AG04450 (cell line): ENCODE measurements at regions not wholly inside any gene's neighbourhood (a gene's known extent, or its start where the extent isn't known, plus 50 kb on each side); places are given as distances from the start of the nearest gene placed in this dataset.

Experiments used
- CTCF ChIA-PET: fragments of 300-600, 350-600 bp; formaldehyde crosslinking; extraction: SDS; loops from one replicate; lab custom pipeline; 2022; ENCODE audit warnings: antibody characterized with exemption, inconsistent platforms; lab: Charles Lee
- POLR2A ChIA-PET: fragments of 350-600 bp; formaldehyde crosslinking; extraction: SDS; loops from one replicate; lab custom pipeline; 2021; ENCODE audit warnings: antibody characterized with exemption, inconsistent platforms; lab: Yijun Ruan, JAX
- DNase-seq: peaks from one replicate; pipeline ENCODE4 v3.0.0-alpha.2; 2011; ENCODE audit warnings: low read depth, low spot score
- H3K27ac ChIP-seq: one replicate; pipeline ENCODE4 v1.5.1; 2012; ENCODE audit warnings: low read depth, low read length, control low read depth
- H3K27me3 ChIP-seq: one replicate; pipeline ENCODE4 v1.6.0; 2012; ENCODE audit warnings: low read length; ENCODE audit not compliant: control insufficient read depth, insufficient read depth
- H3K4me3 ChIP-seq: 2 replicates; pipeline ENCODE4 v1.5.1; 2011; ENCODE audit warnings: mild to moderate bottlenecking, low read depth, low read length, control low read depth
- H3K9me3 ChIP-seq: 2 replicates; pipeline ENCODE4 v1.5.1; 2012; ENCODE audit warnings: low read length; ENCODE audit not compliant: control insufficient read depth, insufficient read depth
- TF ChIP-seq, protein P1 (sequence below): IDR thresholded peaks from 2 replicates; pipeline ENCODE4 v1.5.1; 2011; ENCODE audit warnings: low read depth, low read length, control low read depth, inconsistent platforms

DNA sequence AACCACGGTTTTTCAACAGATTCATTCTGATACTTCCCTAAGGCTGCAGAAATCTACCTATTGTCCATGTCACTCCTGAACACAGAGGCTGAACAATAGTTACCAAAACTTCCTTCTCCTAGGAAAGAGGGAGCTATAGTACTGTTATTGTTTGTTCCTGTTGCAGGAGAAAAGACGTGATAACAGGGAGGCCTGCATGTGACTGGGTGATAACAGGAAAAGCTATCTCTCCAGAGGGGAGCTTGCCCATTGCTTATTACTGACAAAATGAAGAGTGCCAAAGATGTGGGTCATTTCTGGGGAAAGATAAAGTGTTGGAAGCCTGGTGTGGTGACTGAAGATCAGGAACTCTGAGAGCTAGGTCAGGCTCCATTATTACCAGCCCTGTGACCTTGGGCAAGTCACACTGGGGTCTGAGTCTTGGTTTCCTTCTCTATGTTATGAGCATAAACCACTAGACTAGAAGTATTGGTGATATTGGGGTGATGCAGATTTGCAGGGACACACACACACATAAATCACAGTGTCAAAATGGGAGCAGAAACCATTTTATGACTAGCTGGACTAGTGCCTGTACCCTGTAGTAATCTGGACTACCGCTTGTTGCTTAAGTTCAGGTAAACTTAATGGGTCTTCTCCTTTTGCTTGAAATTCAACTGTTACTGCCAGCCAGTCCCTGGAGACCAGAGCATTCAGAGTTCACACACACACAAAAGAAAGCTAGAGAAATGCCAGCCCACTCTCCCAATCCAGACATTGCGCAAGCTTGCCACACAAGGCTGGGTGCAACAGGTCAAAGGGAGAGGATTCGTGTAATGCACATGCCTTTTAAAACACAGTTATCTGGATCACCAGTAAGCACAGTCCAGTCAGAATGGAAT is 136.0 kb upstream of the CNR1 start:
- no peak for DNase-seq

DNA sequence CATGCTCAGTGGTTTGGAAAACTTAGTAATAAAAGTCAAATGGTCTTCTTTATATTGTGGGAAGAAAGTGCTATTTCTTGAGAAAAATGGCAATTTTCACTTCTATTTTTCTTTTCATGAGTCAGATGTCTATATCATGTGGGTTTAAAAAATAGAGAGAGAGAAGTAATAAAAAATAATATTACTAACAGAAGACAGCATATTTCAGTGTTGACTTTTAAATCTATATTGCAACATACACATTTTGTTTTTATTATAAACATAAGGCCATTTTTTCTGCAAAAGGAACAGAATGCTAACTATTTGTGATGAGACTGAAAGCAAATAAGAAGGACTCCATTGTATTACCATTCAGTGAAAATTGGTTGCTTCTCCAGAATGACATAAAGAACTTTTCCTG is 135.1 kb upstream of the CNR1 start:
- CTCF ChIA-PET: interaction anchor here (0.5 kb wide), 1 partner anchor 233 kb away, joined by 4 read pairs; no protein-coding TSS in a partner anchor
- no peak for DNase-seq
- POLR2A ChIA-PET: no interaction called here
- Histone ChIP-seq H3K9me3 (no peaks in the 10 kb centered on the region), H3K27ac (no peak overlapping the region), H3K27me3 (no peaks in the 10 kb centered on the region), H3K4me3 (no peak overlapping the region)
- TF ChIP-seq, protein P1, sequence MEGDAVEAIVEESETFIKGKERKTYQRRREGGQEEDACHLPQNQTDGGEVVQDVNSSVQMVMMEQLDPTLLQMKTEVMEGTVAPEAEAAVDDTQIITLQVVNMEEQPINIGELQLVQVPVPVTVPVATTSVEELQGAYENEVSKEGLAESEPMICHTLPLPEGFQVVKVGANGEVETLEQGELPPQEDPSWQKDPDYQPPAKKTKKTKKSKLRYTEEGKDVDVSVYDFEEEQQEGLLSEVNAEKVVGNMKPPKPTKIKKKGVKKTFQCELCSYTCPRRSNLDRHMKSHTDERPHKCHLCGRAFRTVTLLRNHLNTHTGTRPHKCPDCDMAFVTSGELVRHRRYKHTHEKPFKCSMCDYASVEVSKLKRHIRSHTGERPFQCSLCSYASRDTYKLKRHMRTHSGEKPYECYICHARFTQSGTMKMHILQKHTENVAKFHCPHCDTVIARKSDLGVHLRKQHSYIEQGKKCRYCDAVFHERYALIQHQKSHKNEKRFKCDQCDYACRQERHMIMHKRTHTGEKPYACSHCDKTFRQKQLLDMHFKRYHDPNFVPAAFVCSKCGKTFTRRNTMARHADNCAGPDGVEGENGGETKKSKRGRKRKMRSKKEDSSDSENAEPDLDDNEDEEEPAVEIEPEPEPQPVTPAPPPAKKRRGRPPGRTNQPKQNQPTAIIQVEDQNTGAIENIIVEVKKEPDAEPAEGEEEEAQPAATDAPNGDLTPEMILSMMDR: no peak

More for the DNA sequence above, 136.0 kb upstream of the CNR1 start:
- ChIA-PET POLR2A (no interaction called here), CTCF (no interaction called here)
- H3K9me3 ChIP-seq: no peaks in the 10 kb centered on the region
- no peaks in the 10 kb centered on the region for H3K27me3 ChIP-seq
- H3K4me3 ChIP-seq: no peak overlapping the region
- TF ChIP-seq, protein P1: no peak
- no peak overlapping the region for H3K27ac ChIP-seq

DNA sequence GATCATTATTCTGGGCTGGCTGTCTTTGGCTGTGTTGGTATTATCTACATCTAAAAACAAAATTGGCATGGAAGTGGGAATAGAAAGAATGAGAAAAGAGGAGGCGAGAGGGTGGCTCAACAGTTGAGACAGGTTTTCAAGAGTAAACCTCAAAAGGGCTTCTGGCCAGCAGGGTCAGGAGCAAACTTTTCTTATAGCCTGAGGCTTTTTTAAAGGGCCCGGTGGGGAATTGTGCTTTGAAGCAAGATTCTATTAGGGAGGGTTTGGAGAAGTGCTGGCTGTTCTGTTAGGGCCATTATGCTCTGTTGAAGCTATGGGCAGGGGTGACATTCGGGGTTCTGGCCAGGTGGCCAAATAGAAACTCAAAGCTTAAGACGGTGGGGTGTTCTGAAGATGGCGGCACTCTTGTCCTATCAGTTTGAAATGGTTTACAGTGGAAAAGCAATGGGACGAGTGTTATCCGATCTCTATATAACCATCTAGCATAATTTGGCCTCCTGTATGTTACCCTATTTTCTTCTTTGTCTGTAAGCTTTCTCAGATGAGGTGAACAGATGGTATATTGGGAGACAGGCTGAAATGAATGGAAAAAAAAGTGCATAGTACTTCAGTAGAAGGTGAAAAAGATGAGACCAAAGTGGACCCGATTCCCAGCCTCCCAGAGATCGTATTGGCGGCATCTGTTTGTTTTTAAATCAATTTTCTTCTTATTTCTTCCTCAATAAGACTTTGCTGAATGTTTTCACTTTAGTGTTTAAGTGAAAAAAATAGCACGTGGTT is 132.1 kb upstream of the CNR1 start:
- Histone ChIP-seq H3K27ac (no peak overlapping the region), H3K9me3 (no peaks in the 10 kb centered on the region), H3K27me3 (no peaks in the 10 kb centered on the region), H3K4me3 (no peak overlapping the region)
- ChIA-PET POLR2A (no interaction called here), CTCF (no interaction called here)
- TF ChIP-seq, protein P1: no peak
- no peak for DNase-seq

DNA sequence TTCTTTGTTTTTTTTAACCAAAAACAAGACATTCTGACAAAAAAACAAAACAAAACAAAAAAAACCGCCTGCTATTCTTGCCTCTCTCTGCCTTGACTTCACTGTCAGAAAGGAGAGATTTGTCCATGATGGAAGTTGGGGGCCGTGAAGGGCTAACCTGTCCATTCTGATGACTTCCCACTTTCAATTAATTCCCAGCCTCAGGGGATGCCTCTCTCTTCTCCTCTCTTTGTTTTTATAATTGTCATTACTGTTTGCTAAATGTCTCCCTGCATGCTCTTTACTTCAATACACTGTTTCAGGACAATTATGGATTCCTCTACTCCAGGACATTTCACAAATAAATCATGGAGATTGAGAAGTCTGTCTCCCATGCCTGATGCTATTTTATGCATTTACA is 130.5 kb upstream of the CNR1 start:
- H3K27me3 ChIP-seq: no peaks in the 10 kb centered on the region
- H3K27ac ChIP-seq: no peak overlapping the region
- no peak for DNase-seq
- no peaks in the 10 kb centered on the region for H3K9me3 ChIP-seq
- ChIA-PET POLR2A (no interaction called here), CTCF (no interaction called here)
- H3K4me3 ChIP-seq: no peak overlapping the region
- TF ChIP-seq, protein P1: no peak

DNA sequence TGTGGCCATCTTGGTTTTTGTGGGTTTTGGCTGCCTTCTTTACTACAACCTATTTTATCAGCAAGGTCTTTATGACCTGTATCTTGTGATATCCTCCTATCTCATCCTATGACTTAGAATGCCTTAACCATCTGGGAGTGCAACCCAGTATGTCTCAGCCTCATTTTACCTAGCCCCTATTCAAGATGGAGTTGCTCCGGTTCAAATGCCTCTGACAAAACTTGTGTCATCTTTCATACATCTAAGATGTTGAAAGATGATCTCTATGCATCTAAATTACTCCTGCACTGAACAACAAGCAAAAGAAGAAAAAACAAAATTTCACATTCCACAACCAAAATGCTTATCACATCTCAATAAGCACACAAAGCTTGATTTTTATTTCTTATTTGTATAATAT is 129.5 kb upstream of the CNR1 start:
- ChIA-PET CTCF (no interaction called here), POLR2A (no interaction called here)
- DNase-seq: no peak
- Histone ChIP-seq H3K9me3 (no peaks in the 10 kb centered on the region), H3K4me3 (no peak overlapping the region), H3K27me3 (no peaks in the 10 kb centered on the region), H3K27ac (no peak overlapping the region)
- TF ChIP-seq, protein P1: no peak
